HG02870 (cell line): ENCODE measurements at regions not wholly inside any gene's neighbourhood (a gene's known extent, or its start where the extent isn't known, plus 50 kb on each side); places are given as distances from the start of the nearest gene placed in this dataset.
"Not testable (repeated sequence)": the region's sequence is repeated elsewhere in the genome, so short reads cannot be mapped to it uniquely, and the experiment has no call there.

ENCODE experiments used
- ATAC-seq: cut with Tn5 transposase; IDR thresholded peaks from one replicate; pipeline ENCODE4 v1.9.1; 2021; ENCODE audit warnings: mild to moderate bottlenecking, moderate library complexity; ENCODE audit not compliant: unreplicated experiment

DNA sequence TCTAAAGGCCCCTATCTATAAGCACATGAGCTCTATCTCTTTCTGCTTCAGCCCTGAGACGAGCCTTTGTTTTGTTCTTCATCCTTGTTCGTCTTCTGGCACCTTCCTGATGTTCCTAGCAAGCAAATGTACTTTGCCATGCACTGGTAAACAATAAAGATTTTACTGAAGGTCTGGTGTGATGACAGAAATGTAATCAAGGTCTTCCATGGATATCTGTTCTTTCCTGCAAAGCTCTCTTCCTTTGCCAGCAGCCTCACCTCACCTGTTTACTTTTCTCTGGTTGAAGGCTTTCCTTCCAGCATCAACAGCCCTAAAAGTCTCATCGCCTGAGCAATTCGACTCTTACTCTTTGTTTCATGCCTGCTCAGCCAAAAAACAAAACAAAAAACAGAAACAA, 330.3 kb downstream of the PCNX1 start:
- ATAC-seq, result no peak

DNA sequence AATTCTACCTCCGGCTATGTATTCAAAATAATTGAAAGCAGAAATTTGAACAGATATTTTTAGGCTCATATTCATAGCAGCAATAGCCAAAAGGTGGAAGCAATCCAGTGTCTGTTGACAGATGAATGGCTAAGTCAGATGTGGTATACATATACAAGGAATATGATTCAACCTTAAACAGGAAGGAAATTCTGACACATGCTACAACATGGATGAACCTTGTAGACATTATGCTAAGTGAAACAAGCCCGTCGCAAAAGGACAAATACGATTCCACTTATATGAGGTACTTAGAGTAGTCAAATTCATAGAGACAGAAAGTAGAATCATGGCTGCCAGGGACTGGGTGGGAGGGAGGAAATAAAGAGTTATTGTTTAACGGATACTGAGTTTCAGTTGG, 331.6 kb downstream of the PCNX1 start:
- ATAC-seq, result no peak

DNA sequence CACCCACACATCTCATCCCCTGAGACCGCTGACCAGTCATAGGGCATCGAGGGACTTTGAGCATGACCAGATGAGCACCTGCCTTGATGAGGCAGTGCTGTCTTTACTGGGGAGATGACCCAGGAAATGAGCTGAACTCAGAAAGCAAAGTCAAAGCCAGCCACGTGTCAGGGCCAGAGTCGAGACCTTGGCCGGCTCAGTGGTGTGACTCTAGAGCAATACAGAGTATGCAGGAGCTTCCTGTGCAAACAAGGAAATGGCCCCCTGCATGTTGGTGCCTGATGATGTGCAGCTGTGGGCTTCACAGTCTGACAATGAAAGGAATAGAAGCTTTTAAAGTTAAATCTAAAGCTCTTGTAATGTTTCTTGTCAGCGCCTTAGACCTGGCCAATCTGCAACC, 332.9 kb downstream of the PCNX1 start:
- ATAC-seq, result no peak

DNA sequence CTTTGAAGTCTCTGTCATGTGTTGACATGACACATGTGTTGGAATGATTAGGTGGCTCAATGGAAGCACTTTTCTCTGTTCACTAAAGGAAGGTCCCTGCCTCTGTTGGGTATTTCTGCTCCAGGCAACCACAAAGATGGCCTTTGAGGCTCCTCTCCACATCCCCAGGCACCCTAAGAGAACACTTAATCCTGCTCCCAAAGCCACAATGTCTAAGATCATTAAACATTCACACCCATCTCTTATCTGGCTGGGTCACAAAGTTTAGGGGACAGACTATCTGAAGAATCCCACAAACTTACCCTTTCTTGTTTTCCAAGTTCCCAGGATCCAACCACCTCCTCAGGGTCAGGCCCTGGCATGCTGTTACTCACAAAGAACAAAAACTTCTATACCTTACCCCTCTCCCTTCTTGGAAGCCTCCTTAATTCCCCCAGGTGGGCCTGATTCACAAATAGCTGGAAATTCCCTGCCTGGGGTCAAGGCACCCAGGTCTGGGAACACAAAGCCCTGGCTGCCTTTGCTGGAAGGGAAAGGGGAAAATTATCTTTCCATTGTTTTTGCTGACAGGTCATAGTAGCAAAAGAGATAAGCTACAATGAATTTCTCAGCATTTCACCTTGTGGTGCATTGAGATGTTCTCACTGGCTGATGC, 333.7 kb downstream of the PCNX1 start:
- ATAC-seq, result no peak

DNA sequence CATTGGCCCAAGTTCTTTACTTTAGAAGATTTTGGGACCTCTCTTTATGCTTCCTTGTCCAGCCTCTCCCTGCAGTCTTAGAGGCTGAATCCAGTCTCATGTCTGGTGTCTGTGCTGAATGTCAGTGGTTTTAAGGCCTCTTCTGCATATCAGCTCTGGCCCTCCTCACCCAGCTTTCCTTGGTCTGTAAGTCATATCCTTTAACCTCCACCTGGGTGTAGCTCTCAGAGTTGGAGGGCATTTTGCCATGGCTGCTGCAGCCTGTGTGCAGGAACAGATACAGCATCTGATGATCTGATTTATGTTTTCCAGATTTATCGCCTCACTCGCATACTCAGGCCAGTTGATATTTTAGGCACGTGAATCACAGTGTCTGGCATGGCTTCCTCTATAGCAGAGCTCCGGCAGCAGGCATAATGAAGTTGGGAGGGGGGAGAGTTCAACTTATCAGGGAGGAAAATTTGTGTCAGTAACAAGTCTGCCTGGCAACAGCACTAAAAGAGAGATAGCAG, 335.0 kb downstream of the PCNX1 start:
- ATAC-seq, result no peak

DNA sequence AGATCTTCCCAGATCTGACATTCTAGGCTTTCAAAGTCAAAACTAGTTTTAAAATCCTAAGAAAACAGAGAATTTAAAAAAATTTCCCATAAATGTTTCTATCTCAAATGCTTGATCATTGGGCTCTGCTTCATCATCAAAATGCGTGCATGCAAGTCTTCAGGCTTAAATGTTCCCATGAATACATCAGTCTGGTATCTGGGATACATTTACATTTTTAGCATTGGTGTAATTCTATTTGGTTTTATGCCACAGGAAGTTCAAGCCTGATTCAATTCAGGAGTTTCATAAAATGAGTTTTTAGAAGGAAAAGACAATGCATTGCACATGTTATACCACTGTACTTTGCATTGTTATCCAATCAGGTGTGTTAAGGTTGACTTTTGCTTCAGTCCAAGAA, 336.4 kb downstream of the PCNX1 start:
- no peak for ATAC-seq

DNA sequence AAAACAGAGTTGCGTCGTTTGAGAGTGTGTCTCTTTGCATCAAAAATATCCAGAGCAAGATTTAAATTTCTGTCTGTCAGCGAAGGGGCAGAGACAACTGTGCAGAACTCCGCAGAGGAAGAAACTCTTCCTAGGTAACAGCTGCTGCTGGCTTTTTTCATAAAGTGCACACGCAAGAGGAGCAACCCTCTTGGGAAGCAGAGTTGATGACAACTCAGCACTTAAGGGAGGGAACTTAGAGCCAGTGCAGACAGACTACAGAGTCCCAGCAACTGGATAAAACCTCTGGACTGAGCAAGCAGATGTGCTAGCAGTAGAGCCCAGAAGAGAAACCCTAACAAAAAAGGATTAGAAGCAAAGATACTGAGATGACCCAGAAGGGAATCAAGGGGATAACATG, 337.1 kb downstream of the PCNX1 start:
- ATAC-seq, result no peak

DNA sequence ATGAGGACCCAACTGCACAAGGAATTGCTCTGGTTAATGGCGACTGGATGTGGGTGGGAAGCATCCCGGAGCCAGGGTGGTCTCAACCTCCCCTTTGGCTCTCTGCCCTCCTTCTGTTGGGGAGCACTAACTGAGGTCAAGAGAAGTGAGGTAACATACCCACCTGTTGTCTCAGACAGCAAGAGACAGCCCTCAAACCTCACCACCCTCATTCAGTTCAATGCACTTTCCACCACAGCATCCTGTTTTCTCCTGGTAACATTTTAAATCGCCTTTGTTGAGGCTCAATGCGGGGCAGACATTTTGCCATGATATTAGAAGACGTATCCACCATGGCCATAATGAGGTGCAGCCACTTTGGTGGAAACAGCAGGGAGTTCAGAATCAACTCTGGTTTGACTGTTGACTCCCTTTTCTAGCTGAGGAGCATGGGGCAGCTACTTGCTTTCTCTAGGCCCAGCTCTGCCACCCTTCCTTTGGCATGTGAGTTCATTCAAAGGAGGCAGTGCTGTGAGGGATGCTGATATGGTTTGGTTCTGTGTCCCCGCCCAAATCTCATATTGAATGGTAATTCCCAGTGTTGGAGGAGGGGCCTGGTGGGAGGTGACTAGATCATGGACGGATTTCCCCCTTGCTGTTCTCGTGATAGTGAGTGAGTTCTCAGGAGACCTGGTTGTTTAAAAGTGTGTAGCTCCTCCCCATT, 338.6 kb downstream of the PCNX1 start:
- no peak for ATAC-seq

DNA sequence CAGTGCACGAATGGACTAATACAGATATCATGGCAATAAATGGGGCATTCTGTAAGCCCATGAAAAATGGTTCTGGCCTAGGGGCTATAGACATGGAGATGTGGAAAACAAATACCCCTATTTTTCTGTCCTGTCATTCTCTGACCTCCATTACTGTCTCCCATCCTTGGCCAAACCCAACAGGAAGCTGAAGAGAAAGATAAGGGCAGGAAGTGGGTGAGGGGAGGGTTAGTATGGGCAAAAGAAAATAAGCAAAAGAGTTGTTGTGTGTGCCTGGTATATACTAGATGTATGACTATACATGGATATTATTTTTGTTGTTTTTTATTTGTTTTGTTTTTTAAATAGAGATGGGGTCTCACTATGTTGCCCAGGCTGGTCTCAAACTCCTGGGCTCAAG, 339.3 kb downstream of the PCNX1 start:
- no peak for ATAC-seq

DNA sequence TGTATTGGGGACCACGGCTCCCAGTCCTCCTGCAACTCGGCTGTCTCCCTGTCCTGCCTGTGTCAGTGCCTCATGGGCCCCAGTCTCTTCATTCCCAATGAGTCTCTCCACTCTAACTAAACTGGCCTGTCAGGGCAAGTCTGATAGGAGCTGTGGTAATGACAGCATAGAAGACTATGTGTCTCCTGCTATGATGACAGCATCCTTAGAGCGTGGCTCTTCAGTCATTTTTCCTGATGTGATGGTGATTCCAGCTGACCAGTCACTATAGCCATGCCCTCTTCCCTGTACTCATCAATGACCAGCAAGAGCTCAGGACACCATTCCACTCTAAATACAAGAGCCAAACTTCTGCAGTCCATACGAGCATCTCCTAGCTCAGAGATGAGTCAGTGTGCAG, 339.8 kb downstream of the PCNX1 start:
- ATAC-seq, result no peak

DNA sequence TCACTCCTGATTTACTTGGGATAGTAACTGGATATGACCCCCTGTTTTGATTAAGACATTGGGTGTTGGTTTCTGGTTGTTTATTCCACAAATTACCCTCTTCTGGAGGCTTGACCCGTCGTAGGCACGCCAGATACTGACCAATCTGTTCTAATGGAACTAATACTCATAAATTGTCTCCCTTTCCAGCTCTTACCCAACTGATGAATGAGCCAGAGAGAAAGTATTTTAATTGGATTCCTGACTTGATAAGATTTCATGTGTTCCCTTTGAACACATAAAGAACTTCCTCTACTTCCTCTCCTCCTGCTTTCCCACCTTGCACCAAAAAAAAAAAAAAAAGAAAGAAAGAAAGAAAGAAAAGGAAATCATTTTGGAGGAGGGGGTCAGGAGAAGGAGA, 340.9 kb downstream of the PCNX1 start:
- no peak for ATAC-seq

DNA sequence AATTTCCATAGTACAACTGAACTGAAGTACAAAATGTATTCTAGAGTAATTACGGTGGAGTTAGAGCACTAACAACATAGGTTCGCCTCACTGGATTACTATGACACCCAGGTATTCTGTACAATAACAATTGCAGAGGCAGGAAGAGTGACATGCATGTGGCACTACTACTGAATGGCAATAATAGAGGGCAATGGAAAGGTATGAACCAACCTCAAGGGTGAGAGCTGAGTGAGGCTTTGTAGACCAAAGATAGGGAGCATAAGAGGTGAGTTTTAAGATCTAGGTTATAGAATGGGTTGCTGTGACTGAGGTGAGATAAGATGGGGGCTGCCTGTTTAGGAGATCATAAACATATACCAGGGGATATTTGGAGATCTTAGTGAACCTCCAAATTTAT, 343.1 kb downstream of the PCNX1 start:
- ATAC-seq, result no peak

DNA sequence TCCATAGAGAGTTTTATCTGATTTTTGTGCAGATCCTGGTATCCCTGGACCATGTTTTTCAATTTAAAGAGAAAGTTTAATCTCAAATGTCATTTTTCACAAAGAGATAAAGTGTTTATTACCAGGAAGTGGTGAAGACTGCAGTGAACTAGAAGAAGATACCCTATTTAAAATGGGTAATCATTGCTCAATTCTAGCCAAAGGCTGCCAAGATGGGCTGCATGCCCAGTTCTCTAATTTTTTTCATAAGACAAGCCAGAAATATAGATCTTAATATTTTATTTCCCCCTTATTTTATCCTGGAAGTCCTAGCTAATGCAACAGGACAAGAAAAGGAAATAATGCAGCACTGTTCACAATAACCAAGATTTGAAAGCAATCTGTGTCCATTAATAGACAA, 343.5 kb downstream of the PCNX1 start:
- ATAC-seq, result no peak

DNA sequence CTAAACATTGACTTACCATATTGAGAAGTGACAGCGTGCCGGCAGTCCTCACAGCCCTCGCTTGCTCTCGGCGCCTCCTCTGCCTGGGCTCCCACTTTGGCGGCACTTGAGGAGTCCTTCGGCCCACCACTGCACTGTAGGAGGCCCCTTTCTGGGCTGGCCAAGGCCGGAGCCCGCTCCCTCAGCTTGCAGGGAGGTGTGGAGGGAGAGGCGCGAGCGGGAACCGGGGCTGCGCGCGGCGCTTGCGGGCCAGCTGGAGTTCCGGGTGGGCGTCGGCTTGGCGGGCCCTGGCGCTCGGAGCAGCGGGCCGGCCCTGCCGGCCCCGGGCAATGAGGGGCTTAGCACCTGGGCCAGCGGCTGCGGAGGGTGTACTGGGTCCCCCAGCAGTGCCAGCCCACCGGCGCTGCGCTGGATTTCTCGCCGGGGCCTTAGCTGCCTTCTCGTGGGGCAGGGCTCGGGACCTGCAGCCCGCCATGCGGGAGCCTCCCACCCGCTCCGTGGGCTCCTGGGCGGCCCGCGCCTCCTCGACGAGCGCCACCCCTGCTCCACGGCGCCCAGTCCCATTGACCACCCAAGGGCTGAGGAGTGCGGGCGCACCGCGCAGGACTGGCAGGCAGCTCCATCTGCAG, 346.9 kb downstream of the PCNX1 start:
- ATAC-seq, result not testable (repeated sequence)

DNA sequence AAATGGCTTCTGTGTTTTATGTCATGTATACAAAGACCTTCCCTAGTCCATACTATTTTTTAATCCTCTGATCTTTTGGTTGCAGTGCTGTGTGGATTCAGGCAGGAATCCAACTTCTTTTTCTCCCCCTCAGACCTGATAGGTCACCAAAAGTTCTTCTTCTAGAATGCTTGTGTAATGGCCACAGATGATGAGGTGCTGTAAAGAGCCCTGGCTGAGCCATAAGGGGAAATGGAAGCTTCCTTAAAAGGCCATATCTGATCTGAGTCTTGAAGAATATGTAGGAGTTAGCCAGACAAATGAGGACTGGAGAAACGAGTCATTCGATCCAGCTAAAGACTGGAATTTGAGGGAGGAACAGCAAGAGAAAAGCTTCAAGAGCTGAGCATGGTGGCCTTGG, 353.9 kb downstream of the PCNX1 start:
- no peak for ATAC-seq

DNA sequence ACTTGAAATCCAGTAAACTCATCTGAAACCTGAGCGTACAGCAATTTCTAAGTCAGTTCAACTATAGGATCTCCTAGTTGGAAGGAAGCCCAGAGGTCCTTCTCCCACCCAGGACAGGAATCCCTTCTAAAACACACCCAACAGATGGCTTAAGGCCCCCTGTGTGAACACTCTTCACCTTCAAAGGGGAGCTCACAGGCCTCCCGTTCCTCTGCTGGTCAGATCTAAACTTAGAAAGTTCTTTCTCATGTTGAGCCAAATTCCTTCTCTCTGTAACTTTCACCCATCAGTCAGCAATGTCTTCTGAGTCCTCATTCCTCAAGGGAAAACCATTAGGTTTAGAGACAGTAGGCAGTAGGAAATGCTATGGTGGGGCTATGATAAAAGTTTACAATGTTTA, 355.2 kb downstream of the PCNX1 start:
- no peak for ATAC-seq

DNA sequence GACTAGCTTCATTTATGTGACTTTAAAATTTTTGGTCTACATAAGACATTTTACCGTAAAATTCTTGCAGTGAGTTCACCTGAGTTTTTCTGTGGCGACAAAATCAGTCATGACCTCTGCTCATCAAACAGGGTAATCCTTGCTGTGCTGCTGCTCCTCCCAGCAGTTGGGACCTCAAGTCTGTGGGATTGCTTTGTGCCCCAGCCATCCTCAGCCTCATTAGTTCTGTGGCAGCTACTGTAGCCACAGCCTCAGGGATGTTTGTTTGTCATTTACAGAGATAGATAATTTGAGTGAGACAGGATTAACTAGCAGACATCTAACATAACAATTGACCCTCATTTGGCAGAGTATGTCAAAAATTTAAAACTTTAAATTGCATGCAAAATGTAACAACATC, 357.0 kb downstream of the PCNX1 start:
- ATAC-seq, result no peak

DNA sequence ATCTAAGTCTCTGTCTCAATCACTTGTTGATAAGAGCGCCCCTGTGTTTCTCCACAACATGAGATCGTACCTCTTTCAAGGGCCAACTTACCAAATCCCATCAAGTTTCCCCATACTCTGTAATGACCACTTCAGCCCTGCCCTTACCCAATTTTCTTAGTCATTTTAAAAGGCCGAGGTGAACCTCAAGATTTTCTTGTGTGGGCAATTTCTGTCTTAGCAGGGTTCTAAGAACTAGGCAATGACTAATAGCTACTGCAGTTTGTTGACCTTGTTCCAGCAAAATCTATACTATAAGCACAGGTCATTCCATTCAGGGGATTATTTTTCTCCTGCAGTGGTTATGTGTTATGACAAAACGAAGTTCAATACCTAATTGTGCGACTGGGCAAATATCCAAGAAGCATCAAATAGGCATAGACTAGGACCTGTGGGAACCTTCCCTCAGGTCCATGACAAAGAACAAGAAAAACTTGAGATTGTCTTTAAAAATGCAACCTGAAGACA, 359.8 kb downstream of the PCNX1 start:
- peak; percentile 76 for ATAC-seq

DNA sequence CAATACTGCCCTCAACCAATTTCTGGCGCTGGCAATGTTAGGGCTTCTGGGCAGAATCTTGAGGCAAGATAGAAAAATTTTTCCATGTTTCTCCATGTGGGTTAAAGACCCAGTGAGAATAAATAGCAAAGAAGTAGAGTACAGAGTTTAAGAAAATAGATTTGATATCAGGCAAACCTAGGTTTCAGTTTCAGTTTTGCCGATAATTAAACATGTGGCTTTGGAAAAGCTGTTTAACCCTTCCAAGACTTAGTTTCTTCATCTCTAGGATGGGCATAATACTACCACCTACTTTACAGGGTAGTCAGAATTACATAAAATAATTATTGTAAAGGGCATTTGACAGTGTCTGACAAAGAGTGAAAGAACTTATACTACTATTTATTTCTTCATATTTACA, 360.4 kb downstream of the PCNX1 start:
- ATAC-seq, result no peak

DNA sequence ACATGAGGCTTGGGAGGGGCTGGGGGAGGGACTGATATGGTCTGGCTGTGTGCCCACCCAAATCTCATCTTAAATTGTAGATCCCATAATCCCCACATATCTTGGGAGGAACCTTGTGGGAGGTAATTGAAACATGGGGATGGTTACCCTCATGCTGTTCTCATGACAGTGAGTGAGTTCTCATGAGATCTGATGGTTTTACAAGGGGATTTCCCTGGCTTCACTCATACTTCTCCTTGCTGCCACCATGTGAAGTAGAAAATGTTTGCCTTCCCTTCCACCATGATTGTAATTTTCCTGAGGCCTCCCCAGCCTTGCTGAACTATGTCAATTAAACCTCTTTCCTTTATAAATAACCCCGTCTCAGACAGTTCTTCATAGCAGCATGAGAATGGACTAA, 362.9 kb downstream of the PCNX1 start:
- ATAC-seq, result no peak

DNA sequence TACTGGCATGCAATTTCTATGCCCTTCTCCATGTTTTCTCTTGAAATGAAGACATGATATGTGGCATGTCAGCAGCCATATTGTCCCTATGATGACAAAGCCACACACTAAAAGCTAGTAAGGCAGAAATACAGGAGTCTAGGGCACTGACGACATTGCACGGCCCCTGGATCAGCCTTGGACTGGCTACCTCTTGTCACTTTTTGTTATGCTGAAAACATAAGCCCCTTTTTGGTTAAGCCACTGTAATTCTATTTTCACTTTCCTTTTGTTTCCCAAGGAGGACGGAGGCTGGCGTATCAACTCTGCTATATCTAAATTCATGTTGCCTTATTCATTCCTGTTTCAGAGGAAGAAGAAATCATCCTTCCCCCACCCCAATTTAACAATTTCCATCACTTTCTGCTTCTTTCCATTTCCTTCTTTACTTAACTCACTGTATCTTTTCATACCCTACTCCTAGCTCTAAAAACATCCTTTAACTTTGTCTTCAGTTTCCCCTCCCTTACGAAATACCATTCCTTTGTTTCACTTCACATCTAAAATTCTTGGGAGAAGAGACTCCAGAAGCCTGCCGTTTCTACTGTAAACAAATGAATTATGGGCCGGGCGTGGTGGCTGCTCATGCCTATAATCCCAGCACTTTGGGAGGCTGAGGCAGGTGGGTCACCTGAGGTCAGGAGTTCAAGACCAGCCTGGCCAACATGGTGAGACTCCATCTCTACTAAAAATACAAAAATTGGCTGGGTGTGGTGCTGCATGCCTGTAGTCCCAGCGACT, 364.1 kb downstream of the PCNX1 start:
- no peak for ATAC-seq
